ENCODE measurements at regions not wholly inside any gene's neighbourhood (a gene's known extent, or its start where the extent isn't known, plus 50 kb on each side); places are given as distances from the start of the nearest gene placed in this dataset.

- TF ChIP-seq, protein P1, sequence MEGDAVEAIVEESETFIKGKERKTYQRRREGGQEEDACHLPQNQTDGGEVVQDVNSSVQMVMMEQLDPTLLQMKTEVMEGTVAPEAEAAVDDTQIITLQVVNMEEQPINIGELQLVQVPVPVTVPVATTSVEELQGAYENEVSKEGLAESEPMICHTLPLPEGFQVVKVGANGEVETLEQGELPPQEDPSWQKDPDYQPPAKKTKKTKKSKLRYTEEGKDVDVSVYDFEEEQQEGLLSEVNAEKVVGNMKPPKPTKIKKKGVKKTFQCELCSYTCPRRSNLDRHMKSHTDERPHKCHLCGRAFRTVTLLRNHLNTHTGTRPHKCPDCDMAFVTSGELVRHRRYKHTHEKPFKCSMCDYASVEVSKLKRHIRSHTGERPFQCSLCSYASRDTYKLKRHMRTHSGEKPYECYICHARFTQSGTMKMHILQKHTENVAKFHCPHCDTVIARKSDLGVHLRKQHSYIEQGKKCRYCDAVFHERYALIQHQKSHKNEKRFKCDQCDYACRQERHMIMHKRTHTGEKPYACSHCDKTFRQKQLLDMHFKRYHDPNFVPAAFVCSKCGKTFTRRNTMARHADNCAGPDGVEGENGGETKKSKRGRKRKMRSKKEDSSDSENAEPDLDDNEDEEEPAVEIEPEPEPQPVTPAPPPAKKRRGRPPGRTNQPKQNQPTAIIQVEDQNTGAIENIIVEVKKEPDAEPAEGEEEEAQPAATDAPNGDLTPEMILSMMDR (IDR thresholded peaks at IDR 0.05), result no peak
- TF ChIP-seq EP300 (IDR thresholded peaks at IDR 0.05), result no peak
Measured at GRCh38 chr7:113460067-113460466, 341.7 kb upstream of the SMIM30 start.
